ENCODE measurements at regions not wholly inside any gene's neighbourhood (a gene's known extent, or its start where the extent isn't known, plus 50 kb on each side); places are given as distances from the start of the nearest gene placed in this dataset.

GRCh38 chr4:32519060-32519459, 1798.9 kb downstream of the PCDH7 start:
- POLR2A ChIA-PET: no interaction called here
- CTCF ChIA-PET: interaction anchor here (0.6 kb wide), 1 partner anchor 12 kb away, joined by 3 read pairs; no protein-coding TSS in a partner anchor

GRCh38 chr4:32525420-32525819, 1805.3 kb downstream of the PCDH7 start:
- ChIA-PET CTCF (no interaction called here), POLR2A (no interaction called here)

- CTCF ChIA-PET: no interaction called here
- POLR2A ChIA-PET: no interaction called here
Observed at GRCh38 chr4:32544846-32545245, 1824.7 kb downstream of the PCDH7 start.

- ChIA-PET CTCF (no interaction called here), POLR2A (no interaction called here)
Observed at GRCh38 chr4:32551943-32552342, 1831.8 kb downstream of the PCDH7 start.

DNA sequence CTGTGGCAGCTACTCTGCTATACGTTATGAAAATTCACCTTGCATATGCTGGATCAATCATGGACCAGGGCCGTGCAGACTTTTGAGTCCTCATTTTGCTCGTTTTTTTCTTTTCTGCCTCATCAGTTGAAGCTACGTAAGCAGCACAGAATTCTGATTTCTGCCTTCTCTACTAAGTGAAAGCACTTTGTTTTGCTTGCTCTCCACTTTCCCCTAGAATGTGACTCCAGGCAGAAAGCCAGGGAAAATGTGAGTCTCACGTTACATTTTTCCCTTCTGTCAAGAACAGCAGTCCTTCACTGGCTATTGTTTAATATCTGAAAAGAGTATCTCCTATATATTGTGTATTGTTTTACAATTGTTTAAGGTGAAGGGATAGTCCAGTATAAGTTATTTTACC, 1840.1 kb downstream of the PCDH7 start:
- CTCF ChIA-PET: no interaction called here
- POLR2A ChIA-PET: no interaction called here

DNA sequence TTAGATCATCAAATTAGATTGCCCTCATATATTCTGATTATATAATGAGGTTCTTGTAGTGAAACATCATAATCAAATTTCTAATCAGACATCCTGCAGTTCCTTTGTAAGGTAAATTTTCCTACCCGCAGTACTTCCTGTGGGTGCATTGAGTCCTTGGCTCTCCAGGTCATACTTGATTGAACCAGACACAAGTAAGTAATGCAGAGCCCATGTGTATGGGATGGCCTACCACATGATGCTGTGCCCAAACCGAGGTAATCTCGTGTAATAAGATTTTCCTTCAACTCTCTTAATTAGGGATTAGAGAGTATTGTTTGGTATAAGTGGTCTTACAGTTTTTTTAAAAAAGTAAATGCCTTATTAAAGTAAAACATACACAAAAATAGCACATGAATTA, 1841.8 kb downstream of the PCDH7 start:
- POLR2A ChIA-PET: no interaction called here

DNA sequence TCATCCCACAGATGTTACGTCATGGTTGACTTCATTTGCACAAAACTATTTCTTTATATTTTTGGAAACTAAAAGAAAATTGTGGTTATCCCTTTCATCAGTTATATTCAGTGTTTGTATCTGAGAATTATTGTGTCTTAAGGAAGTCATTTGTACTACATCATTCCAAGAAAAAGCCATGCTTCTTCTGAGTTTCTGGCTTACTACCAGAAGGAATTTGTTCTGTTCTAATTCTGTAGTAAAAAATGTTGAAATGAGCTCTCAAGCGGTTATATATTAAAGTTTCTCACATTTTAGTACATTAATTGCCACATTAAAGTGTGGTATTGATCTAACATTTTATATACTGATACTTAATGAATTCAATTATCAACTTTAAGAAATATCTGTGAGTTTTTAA, 1844.5 kb downstream of the PCDH7 start:
- ChIA-PET CTCF (no interaction called here), POLR2A (no interaction called here)

More for the DNA sequence above, 1841.8 kb downstream of the PCDH7 start:
- CTCF ChIA-PET: no interaction called here

GRCh38 chr4:32569861-32570260, 1849.7 kb downstream of the PCDH7 start:
- POLR2A ChIA-PET: no interaction called here
- CTCF ChIA-PET: no interaction called here

GRCh38 chr4:32572366-32572765, 1852.2 kb downstream of the PCDH7 start:
- POLR2A ChIA-PET: no interaction called here
- CTCF ChIA-PET: no interaction called here

DNA sequence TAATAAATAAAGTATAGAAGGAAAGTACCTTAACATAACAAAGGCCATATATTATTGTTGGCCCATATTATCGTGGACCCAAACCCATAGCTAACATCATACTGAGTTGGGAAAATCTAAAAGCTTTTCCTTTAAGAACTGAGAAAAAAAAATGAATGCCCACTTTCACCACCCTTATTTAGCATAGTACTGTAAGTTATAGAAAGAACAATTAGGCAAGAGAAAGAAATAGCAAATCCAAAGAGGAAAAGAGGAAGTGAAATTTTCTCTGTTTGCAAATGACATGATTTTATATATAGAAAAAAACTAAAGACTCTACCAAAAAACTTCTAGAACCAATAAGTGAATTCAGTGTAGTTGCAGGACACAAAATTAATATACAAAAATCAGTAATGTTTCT, 1854.6 kb downstream of the PCDH7 start:
- POLR2A ChIA-PET: no interaction called here

GRCh38 chr4:32589097-32589496, 1868.9 kb downstream of the PCDH7 start:
- ChIA-PET POLR2A (no interaction called here), CTCF (no interaction called here)

More for the DNA sequence above, 1854.6 kb downstream of the PCDH7 start:
- CTCF ChIA-PET: no interaction called here

DNA sequence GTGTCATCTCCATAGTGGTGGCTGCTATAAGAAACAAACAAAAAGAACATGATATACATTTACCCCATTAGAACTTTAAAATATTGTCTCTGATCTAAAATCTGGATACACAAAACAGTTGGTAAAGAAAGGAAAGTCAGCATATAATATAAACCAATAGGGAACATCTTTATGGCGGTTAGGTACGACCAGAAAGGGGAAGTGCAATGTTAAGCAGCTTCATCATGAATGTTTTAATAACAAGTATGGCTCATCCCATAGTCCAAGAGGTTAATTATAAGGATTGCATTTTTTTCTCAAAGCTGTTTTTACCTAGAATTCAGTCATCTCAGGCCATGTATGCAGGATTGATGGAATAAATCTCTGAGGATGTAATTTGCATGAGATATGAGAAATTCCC, 1869.7 kb downstream of the PCDH7 start:
- ChIA-PET CTCF (no interaction called here), POLR2A (no interaction called here)

DNA sequence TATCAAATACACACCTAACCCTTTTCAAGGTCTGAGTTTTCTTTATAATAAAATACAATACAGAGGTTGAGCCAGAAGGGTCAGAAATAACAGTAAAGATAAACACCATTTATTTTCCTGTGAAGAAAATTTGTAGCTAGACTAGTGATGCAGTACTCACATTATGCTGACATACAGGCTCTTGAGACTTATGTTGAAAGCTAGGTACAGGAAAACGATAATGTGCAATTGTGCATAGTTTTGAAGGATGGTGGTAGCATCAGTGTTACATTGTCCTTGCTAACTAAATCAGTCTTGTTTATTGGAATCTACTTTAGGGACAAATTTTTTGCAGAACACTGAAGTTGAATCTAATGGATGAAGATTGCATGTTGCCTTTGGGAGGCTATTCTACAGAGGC, 1877.2 kb downstream of the PCDH7 start:
- ChIA-PET CTCF (no interaction called here), POLR2A (interaction anchor here (0.6 kb wide), 1 partner anchor 628 kb away, joined by 3 read pairs; no protein-coding TSS in a partner anchor)

- POLR2A ChIA-PET: no interaction called here
- CTCF ChIA-PET: no interaction called here
Observed at GRCh38 chr4:32601848-32602247, 1881.7 kb downstream of the PCDH7 start.

GRCh38 chr4:32607978-32608377, 1887.8 kb downstream of the PCDH7 start:
- CTCF ChIA-PET: interaction anchor here (0.6 kb wide), 1 partner anchor 127 kb away, joined by 3 read pairs; no protein-coding TSS in a partner anchor
- POLR2A ChIA-PET: no interaction called here

- POLR2A ChIA-PET: no interaction called here
- CTCF ChIA-PET: no interaction called here
Observed at GRCh38 chr4:32624943-32625603, 1904.9 kb downstream of the PCDH7 start.

GRCh38 chr4:32625687-32626337, 1905.6 kb downstream of the PCDH7 start:
- ChIA-PET CTCF (no interaction called here), POLR2A (no interaction called here)

DNA sequence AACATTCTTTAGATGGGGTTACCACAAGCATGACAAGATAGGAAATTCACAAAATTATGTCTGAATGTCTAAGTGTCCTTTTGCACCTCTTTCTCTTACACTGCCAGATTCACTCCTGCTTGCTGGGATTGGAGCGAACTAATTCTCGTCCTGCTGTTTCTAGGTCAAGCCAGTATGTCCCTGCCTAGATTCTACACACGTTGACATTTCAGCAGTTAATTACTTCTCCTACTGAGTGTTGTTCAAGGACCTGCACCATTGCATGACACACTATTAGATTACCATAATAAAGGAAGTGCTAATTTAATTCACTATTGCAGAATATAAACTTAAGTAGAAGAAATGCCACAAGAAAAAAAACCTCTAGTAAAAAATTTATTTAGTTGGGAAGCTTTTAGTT, 1911.7 kb downstream of the PCDH7 start:
- POLR2A ChIA-PET: no interaction called here
- CTCF ChIA-PET: no interaction called here

- ChIA-PET POLR2A (no interaction called here), CTCF (no interaction called here)
Observed at GRCh38 chr4:32633421-32633820, 1913.3 kb downstream of the PCDH7 start.

GRCh38 chr4:32645653-32646052, 1925.5 kb downstream of the PCDH7 start:
- CTCF ChIA-PET: no interaction called here
- POLR2A ChIA-PET: no interaction called here

- ChIA-PET CTCF (no interaction called here), POLR2A (no interaction called here)
Observed at GRCh38 chr4:32658019-32658418, 1937.8 kb downstream of the PCDH7 start.

- ChIA-PET POLR2A (no interaction called here), CTCF (no interaction called here)
Observed at GRCh38 chr4:32661229-32661628, 1941.1 kb downstream of the PCDH7 start.

Measured in activated CD8-positive, alpha-beta memory T cell treated with anti-CD3 and anti-CD28 coated beads for 36 hours (primary cell).